GM12878 (cell line): ENCODE measurements at regions not wholly inside any gene's neighbourhood (a gene's known extent, or its start where the extent isn't known, plus 50 kb on each side); places are given as distances from the start of the nearest gene placed in this dataset. TPM values are rescaled to one million over a fixed set of nuclear protein-coding genes. Genes with fewer than 3 reads are reported as not detected.

ENCODE experiments used
- SKIL ChIP-seq: fragments of 450-650 bp; IDR thresholded peaks from 2 replicates; pipeline ENCODE4 v1.6.1; 2017; ENCODE audit warnings: mild to moderate bottlenecking, low read depth, inconsistent platforms; ENCODE audit not compliant: poor library complexity, severe bottlenecking
- SMC3 ChIP-seq: IDR thresholded peaks from 2 replicates; pipeline ENCODE4 v1.6.1; 2011; ENCODE audit warnings: low read length, improper control_type of control experiment, borderline replicate concordance
- small RNA-seq: library from RNA; depleted of rRNA; stranded (forward); fragments of <200 nt; gene quantifications from one replicate; pipeline ENCODE3, GENCODE V24; 2014

- TF ChIP-seq SKIL (no peak), SMC3 (no peak)
- TF ChIP-seq, all 136 proteins: peak for 0
Measured at GRCh38 chr14:85479771-85480170, 50.2 kb upstream of the FLRT2 start (continued).

Small RNA genes in the stretch of these regions (small RNA-seq; reads per million reads assigned to genes)
- gene AL161713.1 (not detected), gene AL163642.1 (not detected), gene RF00017 (not detected), gene RNU6-976P (not detected), gene RNU6ATAC28P (not detected), gene RNU7-51P (not detected)
